Upper lobe of left lung (tissue), 6 donors: ENCODE measurements at regions not wholly inside any gene's neighbourhood (a gene's known extent, or its start where the extent isn't known, plus 50 kb on each side); places are given as distances from the start of the nearest gene placed in this dataset.

Source experiments
- ATAC-seq, 2 donors: fragments of 200-7000 bp; cut with Tn5 transposase; one replicate each; pipeline ENCODE4 v1.9.1; 2022; ENCODE audit warnings: mild to moderate bottlenecking in 2 of 2, moderate library complexity in 2 of 2; ENCODE audit not compliant: low FRiP score in 2 of 2
- DNase-seq, 2 donors: peaks; one replicate each; pipeline ENCODE4 v3.0.0-alpha.2; 2019 to 2020
- H3K27ac ChIP-seq, 4 donors: fragments of 200-600 bp; sonication (generic); one replicate each; pipeline ENCODE4 v1.5.1; 2016 to 2019
- H3K27me3 ChIP-seq, 4 donors: fragments of 200-600 bp; sonication (generic); one replicate each; pipeline ENCODE4 v1.5.1; 2017 to 2019
- H3K36me3 ChIP-seq, 4 donors: fragments of 200-600 bp; sonication (generic); one replicate each; pipeline ENCODE4 v1.5.1; 2016 to 2019
- H3K4me1 ChIP-seq, 4 donors: fragments of 200-600 bp; sonication (generic); one replicate each; pipeline ENCODE4 v1.5.1; 2018 to 2019
- H3K4me3 ChIP-seq, 4 donors: fragments of 200-600 bp; sonication (generic); one replicate each; pipeline ENCODE4 v1.5.1; 2017 to 2019; ENCODE audit warnings: mild to moderate bottlenecking in 2 of 4, moderate library complexity in 1 of 4
- H3K9me3 ChIP-seq, 4 donors: fragments of 200-600 bp; sonication (generic); one replicate each; pipeline ENCODE4 v1.5.1; 2018 to 2019
- CTCF ChIP-seq, 6 experiments: fragments of 450-650 bp in 4 of 6; fragments of 200-600 bp in 2 of 6; sonication (generic) in 2 of 6; IDR thresholded peaks; one replicate each; pipeline ENCODE4 v1.5.1; 2016 to 2019; ENCODE audit warnings: antibody characterized with exemption in 6 of 6
- EP300 ChIP-seq, 4 donors: sonication (generic); formaldehyde crosslinking; IDR thresholded peaks; one replicate each; pipeline ENCODE4 v1.5.1; 2017; ENCODE audit warnings: antibody characterized with exemption in 4 of 4, control low read depth in 2 of 4
- POLR2A ChIP-seq, 4 donors: fragments of 450-650 bp; IDR thresholded peaks; one replicate each; pipeline ENCODE4 v1.5.1; 2016 to 2017; ENCODE audit warnings: antibody characterized with exemption in 4 of 4, mild to moderate bottlenecking in 2 of 4
- POLR2AphosphoS5 ChIP-seq, 2 donors: sonication (generic); formaldehyde crosslinking; IDR thresholded peaks; one replicate each; pipeline ENCODE4 v1.5.1; 2017; ENCODE audit warnings: antibody characterized with exemption in 2 of 2
- WGBS, 2 donors: methylation state at CpG; one replicate each; pipeline ENCODE4 v1.1.5; 2017 to 2018; 5-methylcytosine and 5-hydroxymethylcytosine counted together
- donor health status: DM: no; HTN: no; CAD: no; lungs with moderate emphysema.
- donor health status: DM: no; HTN: yes; CAD: no; lungs with severe emphysema.

GRCh38 chr5:73365990-73366667 lies 82.4 kb downstream of the FOXD1 start:
- TF ChIP-seq POLR2A (IDR thresholded peaks at IDR 0.05) (no peak), EP300 (IDR thresholded peaks at IDR 0.05) (no peak), POLR2AphosphoS5 (IDR thresholded peaks at IDR 0.05) (no peak), CTCF (IDR thresholded peaks at IDR 0.05) (no peak)
- no peaks in the 10 kb centered on the region for H3K36me3 ChIP-seq
- no peak for ATAC-seq
- no peak overlapping the region for H3K27ac ChIP-seq
- DNase-seq = peak in 1 of 2 donors; percentile 14
- H3K27me3 ChIP-seq = no peaks in the 10 kb centered on the region
- H3K4me1 ChIP-seq = no peaks in the 10 kb centered on the region
- WGBS, 2 donors = 82 to 86% methylated on average over 12 of the region's 12 CpGs
- H3K4me3 ChIP-seq = no peak overlapping the region
- H3K9me3 ChIP-seq = no peaks in the 10 kb centered on the region

- no peaks in the 10 kb centered on the region for H3K4me1 ChIP-seq
- 77 to 78% methylated on average over 4 of the region's 4 CpGs for WGBS, 2 donors
- TF ChIP-seq EP300 (IDR thresholded peaks at IDR 0.05) (no peak), CTCF (IDR thresholded peaks at IDR 0.05) (no peak), POLR2A (IDR thresholded peaks at IDR 0.05) (no peak), POLR2AphosphoS5 (IDR thresholded peaks at IDR 0.05) (no peak)
- no peak overlapping the region for H3K4me3 ChIP-seq
- H3K27ac ChIP-seq = no peak overlapping the region
- DNase-seq (no peak), ATAC-seq (no peak)
- no peaks in the 10 kb centered on the region for H3K27me3 ChIP-seq
- no peaks in the 10 kb centered on the region for H3K9me3 ChIP-seq
- H3K36me3 ChIP-seq = no peaks in the 10 kb centered on the region
These were observed 83.2 kb downstream of the FOXD1 start for GRCh38 chr5:73365301-73365853.

- Histone ChIP-seq H3K4me3 (no peak overlapping the region), H3K36me3 (no peaks in the 10 kb centered on the region), H3K9me3 (no peaks in the 10 kb centered on the region), H3K4me1 (no peaks in the 10 kb centered on the region), H3K27me3 (no peaks in the 10 kb centered on the region), H3K27ac (no peak overlapping the region)
- WGBS, 2 donors = 68 to 71% methylated on average over 4 of the region's 4 CpGs
- ATAC-seq (no peak), DNase-seq (no peak)
- TF ChIP-seq POLR2AphosphoS5 (IDR thresholded peaks at IDR 0.05) = no peak
- no peak for TF ChIP-seq CTCF (IDR thresholded peaks at IDR 0.05)
- TF ChIP-seq POLR2A (IDR thresholded peaks at IDR 0.05) = no peak
- no peak for TF ChIP-seq EP300 (IDR thresholded peaks at IDR 0.05)
These were observed 84.5 kb downstream of the FOXD1 start for GRCh38 chr5:73363911-73364730.

GRCh38 chr5:73359395-73359794 lies 89.2 kb downstream of the FOXD1 start:
- H3K4me1 ChIP-seq = no peaks in the 10 kb centered on the region
- H3K27me3 ChIP-seq = no peaks in the 10 kb centered on the region
- no peak for ATAC-seq
- DNase-seq = no peak
- no peaks in the 10 kb centered on the region for H3K9me3 ChIP-seq
- H3K27ac ChIP-seq = no peak overlapping the region
- WGBS, 2 donors = 79 to 85% methylated on average over 1 of the region's 1 CpG
- H3K4me3 ChIP-seq = no peak overlapping the region
- no peak for TF ChIP-seq POLR2A (IDR thresholded peaks at IDR 0.05)
- no peak for TF ChIP-seq CTCF (IDR thresholded peaks at IDR 0.05)
- TF ChIP-seq POLR2AphosphoS5 (IDR thresholded peaks at IDR 0.05) = no peak
- no peak for TF ChIP-seq EP300 (IDR thresholded peaks at IDR 0.05)
- no peaks in the 10 kb centered on the region for H3K36me3 ChIP-seq
